ENCODE measurements at regions not wholly inside any gene's neighbourhood (a gene's known extent, or its start where the extent isn't known, plus 50 kb on each side); places are given as distances from the start of the nearest gene placed in this dataset.
A peak's percentile ranks its signal among the peaks of the same experiment; 100 is the strongest.

DNA sequence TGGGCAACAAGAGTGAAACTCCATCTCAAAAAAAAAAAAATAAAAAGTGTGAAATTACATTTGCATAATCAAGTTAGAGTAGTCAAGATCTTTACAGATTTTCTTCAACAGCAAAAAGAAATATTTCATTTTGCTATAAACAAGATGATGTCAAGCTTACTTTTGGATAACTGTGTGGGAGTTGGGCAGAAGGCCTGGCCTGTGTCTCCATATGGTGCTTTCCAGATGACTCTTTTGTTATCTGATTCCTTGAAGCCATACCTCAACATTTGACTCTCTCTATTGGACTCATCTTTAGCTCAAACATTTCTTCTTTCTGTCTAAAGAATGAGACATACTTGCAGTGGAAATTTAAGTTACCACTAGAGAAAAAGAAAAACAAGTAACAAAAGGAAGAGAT is 246.8 kb downstream of the MSX2 start:
- H3K9me3 ChIP-seq, result peaks cover 0 to 25% (median 10%) of the 10 kb centered on the region in 12 donors
- no peak overlapping the region for H3K4me3 ChIP-seq
- H3K27me3 ChIP-seq, result peaks cover 0 to 4% (median 0%) of the 10 kb centered on the region in 9 donors
- H3K27ac ChIP-seq, result no peak overlapping the region
- TF ChIP-seq, protein P1, sequence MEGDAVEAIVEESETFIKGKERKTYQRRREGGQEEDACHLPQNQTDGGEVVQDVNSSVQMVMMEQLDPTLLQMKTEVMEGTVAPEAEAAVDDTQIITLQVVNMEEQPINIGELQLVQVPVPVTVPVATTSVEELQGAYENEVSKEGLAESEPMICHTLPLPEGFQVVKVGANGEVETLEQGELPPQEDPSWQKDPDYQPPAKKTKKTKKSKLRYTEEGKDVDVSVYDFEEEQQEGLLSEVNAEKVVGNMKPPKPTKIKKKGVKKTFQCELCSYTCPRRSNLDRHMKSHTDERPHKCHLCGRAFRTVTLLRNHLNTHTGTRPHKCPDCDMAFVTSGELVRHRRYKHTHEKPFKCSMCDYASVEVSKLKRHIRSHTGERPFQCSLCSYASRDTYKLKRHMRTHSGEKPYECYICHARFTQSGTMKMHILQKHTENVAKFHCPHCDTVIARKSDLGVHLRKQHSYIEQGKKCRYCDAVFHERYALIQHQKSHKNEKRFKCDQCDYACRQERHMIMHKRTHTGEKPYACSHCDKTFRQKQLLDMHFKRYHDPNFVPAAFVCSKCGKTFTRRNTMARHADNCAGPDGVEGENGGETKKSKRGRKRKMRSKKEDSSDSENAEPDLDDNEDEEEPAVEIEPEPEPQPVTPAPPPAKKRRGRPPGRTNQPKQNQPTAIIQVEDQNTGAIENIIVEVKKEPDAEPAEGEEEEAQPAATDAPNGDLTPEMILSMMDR (IDR thresholded peaks at IDR 0.05), result no peak
- TF ChIP-seq POLR2A (IDR thresholded peaks at IDR 0.05), result no peak
- intact Hi-C loops (cut with DNase I), result no loop called here
- H3K4me1 ChIP-seq, result no peaks in the 10 kb centered on the region
- DNase-seq (no peak), ATAC-seq (no peak)
- H3K36me3 ChIP-seq, result no peaks in the 10 kb centered on the region

DNA sequence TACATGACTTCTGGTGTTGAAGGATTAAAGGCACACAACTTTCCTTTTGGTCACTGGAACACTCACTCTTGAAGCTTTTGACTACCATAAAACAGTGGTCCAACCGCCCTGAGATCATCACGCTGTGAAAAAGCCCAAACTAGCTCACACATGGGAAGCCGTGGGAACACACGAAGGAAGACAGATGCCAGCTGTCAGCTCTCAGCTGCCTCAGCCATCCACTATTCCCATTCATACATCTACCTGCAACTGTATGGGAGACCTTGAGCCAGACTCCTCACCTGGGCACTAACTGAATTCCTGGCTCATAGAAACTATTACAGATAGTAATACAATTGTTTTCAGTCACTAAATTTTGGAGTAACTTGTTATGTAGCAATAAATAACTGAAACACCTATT is 246.1 kb downstream of the MSX2 start:
- DNase-seq (no peak), ATAC-seq (no peak)
- peaks cover 0 to 33% (median 15%) of the 10 kb centered on the region in 12 donors for H3K9me3 ChIP-seq
- peaks cover 0 to 3% (median 0%) of the 10 kb centered on the region in 9 donors for H3K27me3 ChIP-seq
- H3K36me3 ChIP-seq, result no peaks in the 10 kb centered on the region
- intact Hi-C loops (cut with DNase I), result no loop called here
- H3K4me1 ChIP-seq, result no peaks in the 10 kb centered on the region
- no peak overlapping the region for H3K27ac ChIP-seq
- H3K4me3 ChIP-seq, result no peak overlapping the region
- TF ChIP-seq POLR2A (IDR thresholded peaks at IDR 0.05), result no peak
- TF ChIP-seq, protein P1 (IDR thresholded peaks at IDR 0.05), result no peak
- WGBS, 4 donors, result 66 to 83% (median 75%) methylated on average over 4 of the region's 4 CpGs

DNA sequence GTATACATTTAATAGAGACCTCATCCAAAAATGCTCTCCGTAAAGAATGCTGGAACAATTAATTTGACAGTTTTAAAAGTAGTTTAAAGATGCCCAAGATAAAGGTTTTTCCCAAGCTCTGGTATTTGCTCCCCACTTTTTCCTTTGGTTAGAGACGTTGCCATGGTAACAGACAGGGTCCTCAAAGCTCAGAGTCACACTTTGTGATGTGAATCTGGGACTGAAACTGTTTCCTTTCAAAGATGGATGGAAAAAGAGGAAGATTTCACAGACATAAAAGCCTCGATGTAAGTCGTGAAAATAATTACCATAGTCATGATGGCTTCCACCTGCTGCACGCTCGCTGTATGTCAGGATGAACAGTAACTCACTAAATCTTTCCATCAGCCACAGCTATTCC is 229.5 kb downstream of the MSX2 start:
- intact Hi-C loops (cut with DNase I), result loop anchor here in 7 of 10 donors (5.0 kb wide), 3 partner anchors 488 to 508 kb away; partner anchors contain the start of gene DRD1 (in 4 of the 7)
- H3K27ac ChIP-seq, result no peak overlapping the region
- no peak for ATAC-seq
- DNase-seq, result no peak
- no peaks in the 10 kb centered on the region for H3K36me3 ChIP-seq
- H3K4me3 ChIP-seq, result no peak overlapping the region
- TF ChIP-seq, protein P1 (IDR thresholded peaks at IDR 0.05), result no peak
- TF ChIP-seq POLR2A (IDR thresholded peaks at IDR 0.05), result no peak
- 70 to 82% (median 73%) methylated on average over 6 of the region's 6 CpGs for WGBS, 4 donors
- H3K4me1 ChIP-seq, result no peaks in the 10 kb centered on the region
- H3K9me3 ChIP-seq, result no peaks in the 10 kb centered on the region
- peaks cover 0 to 32% (median 0%) of the 10 kb centered on the region in 9 donors for H3K27me3 ChIP-seq

DNA sequence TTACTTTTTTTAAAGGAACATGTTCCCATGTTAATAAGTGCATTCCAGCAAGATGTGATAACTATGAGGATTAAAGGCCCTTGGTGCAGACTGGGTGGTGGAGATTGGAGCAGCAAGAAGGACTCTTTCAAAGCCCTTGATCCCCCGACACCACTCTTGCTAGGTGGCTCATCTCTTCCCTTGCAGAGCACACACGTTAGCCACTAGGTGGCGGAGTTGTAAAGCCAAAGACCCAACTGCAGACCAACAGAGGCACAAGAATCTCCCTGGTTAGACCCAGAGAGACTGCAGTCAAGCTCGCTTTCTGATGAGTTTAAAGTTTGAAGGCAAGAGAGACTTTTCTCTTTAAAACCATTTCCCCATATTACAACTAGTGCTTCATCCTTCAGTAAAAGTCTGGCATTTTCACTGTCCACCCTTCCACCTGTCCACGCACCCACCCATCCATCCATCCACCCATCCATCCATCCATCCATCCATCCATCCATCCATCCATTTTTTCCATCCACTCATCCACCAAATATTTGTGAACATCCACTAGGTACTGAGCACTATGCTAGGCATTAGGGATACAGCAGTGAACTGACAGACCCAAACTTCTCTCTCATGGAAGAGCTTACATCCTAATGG is 226.9 kb downstream of the MSX2 start:
- H3K27ac ChIP-seq, result no peak overlapping the region
- H3K27me3 ChIP-seq, result peaks cover 0 to 40% (median 0%) of the 10 kb centered on the region in 9 donors
- H3K36me3 ChIP-seq, result no peaks in the 10 kb centered on the region
- 24 to 29% (median 28%) methylated on average over 5 of the region's 5 CpGs for WGBS, 4 donors
- no peak for TF ChIP-seq POLR2A (IDR thresholded peaks at IDR 0.05)
- TF ChIP-seq, protein P1 (IDR thresholded peaks at IDR 0.05), result peak; percentile 66 to 85 (median 76)
- H3K4me1 ChIP-seq, result no peaks in the 10 kb centered on the region
- H3K4me3 ChIP-seq, result no peak overlapping the region
- no peaks in the 10 kb centered on the region for H3K9me3 ChIP-seq
- peak in 4 of 5 donors; percentile 40 to 57 (median 52) for DNase-seq
- intact Hi-C loops (cut with DNase I), result loop anchor here in 9 of 10 donors (1.0 to 5.0 kb wide), 5 partner anchors 491 to 511 kb away; partner anchors contain the start of gene DRD1 (in 7 of the 9)
- ATAC-seq, result peak in 3 of 4 donors; percentile 80 to 87 (median 83)

All from heart left ventricle (tissue), 16 donors.